DND-41 (cell line): ENCODE measurements at regions not wholly inside any gene's neighbourhood (a gene's known extent, or its start where the extent isn't known, plus 50 kb on each side); places are given as distances from the start of the nearest gene placed in this dataset.

ENCODE experiments used
- CTCF ChIP-seq: IDR thresholded peaks from 2 replicates; pipeline ENCODE4 v1.5.1; 2012; ENCODE audit warnings: borderline replicate concordance, low read length, moderate library complexity, mild to moderate bottlenecking; ENCODE audit not compliant: poor library complexity, severe bottlenecking; ENCODE audit errors: extremely low read depth
- EZH2 ChIP-seq: IDR thresholded peaks from 3 replicates; pipeline ENCODE4 v1.6.1; 2012; ENCODE audit warnings: borderline replicate concordance, low read depth, mild to moderate bottlenecking, moderate library complexity, low read length, inconsistent platforms; ENCODE audit not compliant: severe bottlenecking

GRCh38 chr14:106803379-106803778, 1277.0 kb downstream of the TMEM121 start:
- TF ChIP-seq EZH2, result no peak
- no peak for TF ChIP-seq CTCF
